GM21825 (cell line): ENCODE measurements at regions not wholly inside any gene's neighbourhood (a gene's known extent, or its start where the extent isn't known, plus 50 kb on each side); places are given as distances from the start of the nearest gene placed in this dataset.
"Not testable (repeated sequence)": the region's sequence is repeated elsewhere in the genome, so short reads cannot be mapped to it uniquely, and the experiment has no call there.

Experiments
- ATAC-seq: cut with Tn5 transposase; IDR thresholded peaks from one replicate; pipeline ENCODE4 v1.9.1; 2021; ENCODE audit warnings: mild to moderate bottlenecking, moderate library complexity; ENCODE audit not compliant: unreplicated experiment

- ATAC-seq, result no peak
Observed at GRCh38 chr11:39462506-39462905, 1996.9 kb downstream of the LRRC4C start.

- ATAC-seq, result no peak
Observed at GRCh38 chr11:39461066-39461465, 1998.4 kb downstream of the LRRC4C start.

- no peak for ATAC-seq
Observed at GRCh38 chr11:39459606-39460005, 1999.8 kb downstream of the LRRC4C start.

GRCh38 chr11:39458481-39458880 lies 2001.0 kb downstream of the LRRC4C start:
- ATAC-seq, result no peak

GRCh38 chr11:39443424-39444022 lies 2015.9 kb downstream of the LRRC4C start:
- ATAC-seq, result no peak

- no peak for ATAC-seq
Observed at GRCh38 chr11:39442177-39442576, 2017.3 kb downstream of the LRRC4C start.

GRCh38 chr11:39435641-39436040 lies 2023.8 kb downstream of the LRRC4C start:
- ATAC-seq, result no peak

GRCh38 chr11:39434466-39434865 lies 2025.0 kb downstream of the LRRC4C start:
- no peak for ATAC-seq

GRCh38 chr11:39432929-39433328 lies 2026.5 kb downstream of the LRRC4C start:
- ATAC-seq, result no peak

GRCh38 chr11:39425226-39425625 lies 2034.2 kb downstream of the LRRC4C start:
- no peak for ATAC-seq

- ATAC-seq, result no peak
Observed at GRCh38 chr11:39412117-39412516, 2047.3 kb downstream of the LRRC4C start.

GRCh38 chr11:39385911-39386310 lies 2073.5 kb downstream of the LRRC4C start:
- ATAC-seq, result no peak

GRCh38 chr11:39374963-39375698 lies 2084.3 kb downstream of the LRRC4C start:
- no peak for ATAC-seq

- no peak for ATAC-seq
Observed at GRCh38 chr11:39367534-39367933, 2091.9 kb downstream of the LRRC4C start.

- ATAC-seq, result no peak
Observed at GRCh38 chr11:39365809-39366436, 2093.5 kb downstream of the LRRC4C start.

- no peak for ATAC-seq
Observed at GRCh38 chr11:39363571-39363970, 2095.9 kb downstream of the LRRC4C start.

GRCh38 chr11:39361557-39361956 lies 2097.9 kb downstream of the LRRC4C start:
- ATAC-seq, result no peak

GRCh38 chr11:39345834-39346442 lies 2113.5 kb downstream of the LRRC4C start:
- no peak for ATAC-seq

- no peak for ATAC-seq
Observed at GRCh38 chr11:39341461-39341860, 2118.0 kb downstream of the LRRC4C start.

- not testable (repeated sequence) for ATAC-seq
Observed at GRCh38 chr11:39333006-39333405, 2126.4 kb downstream of the LRRC4C start.

- no peak for ATAC-seq
Observed at GRCh38 chr11:39327302-39327701, 2132.2 kb downstream of the LRRC4C start.

GRCh38 chr11:39311888-39312287 lies 2147.6 kb downstream of the LRRC4C start:
- ATAC-seq, result not testable (repeated sequence)
